Spleen (tissue), 7 donors: ENCODE measurements at regions not wholly inside any gene's neighbourhood (a gene's known extent, or its start where the extent isn't known, plus 50 kb on each side); places are given as distances from the start of the nearest gene placed in this dataset.

Source experiments
- CTCF ChIP-seq, 11 experiments: fragments of 200-600 bp in 7 of 11; fragments of 450-650 bp in 4 of 11; sonication (generic) in 4 of 11; IDR thresholded peaks in 8 of 11; conservative IDR thresholded peaks in 3 of 11; 1 replicate in 7 of 11; 2 replicates in 4 of 11; pipeline versions ENCODE4 v1.4.0 to v1.8.0; 2016 to 2021; ENCODE audit warnings: antibody characterized with exemption in 11 of 11, inconsistent platforms in 4 of 11, mild to moderate bottlenecking in 1 of 11
- POLR2A ChIP-seq, 3 donors: fragments of 450-650 bp; IDR thresholded peaks; one replicate each; pipeline ENCODE4 v1.5.1; 2017; ENCODE audit warnings: antibody characterized with exemption in 3 of 3, mild to moderate bottlenecking in 1 of 3
- donor health status: DM: no; HTN: no; CAD: no; lungs with moderate emphysema.
- donor health status: DM: no; HTN: no; CAD: no.
- donor health status: DM: no; HTN: no; CAD: no.

- no peak for TF ChIP-seq CTCF (IDR thresholded peaks at IDR 0.05 in 8 of 11, conservative IDR thresholded peaks at IDR 0.05 in 3 of 11)
- no peak for TF ChIP-seq POLR2A (IDR thresholded peaks at IDR 0.05)
Measured at GRCh38 chr4:33628296-33628695, 2616.0 kb downstream of the ARAP2 start.
